Uterus (tissue), 2 donors: ENCODE measurements at regions not wholly inside any gene's neighbourhood (a gene's known extent, or its start where the extent isn't known, plus 50 kb on each side); places are given as distances from the start of the nearest gene placed in this dataset.

Experiments used
- CTCF ChIP-seq, 4 experiments: fragments of 200-600 bp in 2 of 4; fragments of 450-650 bp in 2 of 4; sonication (generic) in 2 of 4; IDR thresholded peaks; one replicate each; pipeline ENCODE4 v1.5.1; 2016 to 2019; ENCODE audit warnings: antibody characterized with exemption in 4 of 4, mild to moderate bottlenecking in 2 of 4, moderate library complexity in 1 of 4
- POLR2A ChIP-seq, 2 donors: fragments of 450-650 bp; IDR thresholded peaks; one replicate each; pipeline ENCODE4 v1.6.1; 2016; ENCODE audit warnings: antibody characterized with exemption in 2 of 2, mild to moderate bottlenecking in 1 of 2, moderate library complexity in 1 of 2

- TF ChIP-seq CTCF (IDR thresholded peaks at IDR 0.05) (no peak), POLR2A (IDR thresholded peaks at IDR 0.05) (no peak)
These were observed 387.4 kb upstream of the CELF2 start for GRCh38 chr10:10630281-10630680.
